SK-N-SH treated with all-trans-retinoic acid at 6 μM for 48 hours (cell line): ENCODE measurements at regions not wholly inside any gene's neighbourhood (a gene's known extent, or its start where the extent isn't known, plus 50 kb on each side); places are given as distances from the start of the nearest gene placed in this dataset.

Source experiments
- ATAC-seq: fragments of 200-7000 bp; cut with Tn5 transposase; 3 replicates; pipeline ENCODE4 v1.9.1; 2020; ENCODE audit warnings: mild to moderate bottlenecking, moderate library complexity
- ARNTL ChIP-seq: fragments of 450-650 bp; formaldehyde crosslinking; IDR thresholded peaks from 2 replicates; pipeline ENCODE4 v1.5.0; 2020; ENCODE audit warnings: low read depth, mild to moderate bottlenecking, moderate library complexity, borderline replicate concordance
- BACH2 ChIP-seq: fragments of 250-450 bp; sonication (Bioruptor Pico); IDR thresholded peaks from 2 replicates; pipeline ENCODE4 v1.9.0; 2021; ENCODE audit warnings: mild to moderate bottlenecking, borderline replicate concordance
- CREB5 ChIP-seq: fragments of 250-450 bp; sonication (Bioruptor Pico); IDR thresholded peaks from 2 replicates; pipeline ENCODE4 v1.5.1; 2020; ENCODE audit warnings: low read depth, mild to moderate bottlenecking, moderate library complexity
- CSRNP3 ChIP-seq: fragments of 250-450 bp; sonication (Bioruptor Pico); IDR thresholded peaks from 2 replicates; pipeline ENCODE4 v1.5.1; 2021; ENCODE audit warnings: mild to moderate bottlenecking, moderate library complexity
- ESRRG ChIP-seq: fragments of 250-450 bp; sonication (Bioruptor Pico); IDR thresholded peaks from 2 replicates; pipeline ENCODE4 v1.6.1; 2021; ENCODE audit warnings: mild to moderate bottlenecking
- GLIS3 ChIP-seq: fragments of 250-450 bp; sonication (Bioruptor Pico); IDR thresholded peaks from 2 replicates; pipeline ENCODE4 v1.5.0; 2020; ENCODE audit warnings: mild to moderate bottlenecking, moderate library complexity
- ISL1 ChIP-seq: fragments of 250-450 bp; sonication (Bioruptor Pico); IDR thresholded peaks from 2 replicates; pipeline ENCODE4 v2.1.2; 2022; ENCODE audit warnings: mild to moderate bottlenecking, moderate library complexity
- OSR1 ChIP-seq: fragments of 250-450 bp; sonication (Bioruptor Pico); IDR thresholded peaks from 2 replicates; pipeline ENCODE4 v1.8.0; 2022; ENCODE audit warnings: moderate library complexity, mild to moderate bottlenecking, inconsistent platforms
- PATZ1 ChIP-seq: fragments of 250-450 bp; sonication (Bioruptor Pico); IDR thresholded peaks from 2 replicates; pipeline ENCODE4 v1.8.0; 2020; ENCODE audit warnings: mild to moderate bottlenecking, moderate library complexity, borderline replicate concordance
- POU6F1 ChIP-seq: fragments of 250-450 bp; sonication (Bioruptor Pico); IDR thresholded peaks from 2 replicates; pipeline ENCODE4 v1.8.0; 2021; ENCODE audit warnings: low read depth, mild to moderate bottlenecking, moderate library complexity, borderline replicate concordance
- PPARA ChIP-seq: fragments of 250-450 bp; sonication (Bioruptor Pico); IDR thresholded peaks from 2 replicates; pipeline ENCODE4 v1.5.0; 2020; ENCODE audit warnings: mild to moderate bottlenecking, borderline replicate concordance
- RARB ChIP-seq: fragments of 250-450 bp; sonication (Bioruptor Pico); IDR thresholded peaks from 2 replicates; pipeline ENCODE4 v1.8.0; 2021; ENCODE audit warnings: mild to moderate bottlenecking, moderate library complexity
- SNAI2 ChIP-seq: fragments of 250-450 bp; sonication (Bioruptor Pico); IDR thresholded peaks from 2 replicates; pipeline ENCODE4 v1.5.0; 2020; ENCODE audit warnings: mild to moderate bottlenecking, moderate library complexity
- TCF4 ChIP-seq: fragments of 250-450 bp; sonication (Bioruptor Pico); IDR thresholded peaks from 2 replicates; pipeline ENCODE4 v1.8.0; 2021; ENCODE audit warnings: mild to moderate bottlenecking, moderate library complexity, borderline replicate concordance
- TOX ChIP-seq: fragments of 250-450 bp; sonication (Bioruptor Pico); IDR thresholded peaks from 2 replicates; pipeline ENCODE4 v1.8.0; 2021; ENCODE audit warnings: mild to moderate bottlenecking, moderate library complexity, borderline replicate concordance
- TSHZ2 ChIP-seq: fragments of 250-450 bp; sonication (Bioruptor Pico); IDR thresholded peaks from 2 replicates; pipeline ENCODE4 v1.5.0; 2020; ENCODE audit warnings: mild to moderate bottlenecking, moderate library complexity
- ZC3H10 ChIP-seq: fragments of 250-450 bp; sonication (Bioruptor Pico); IDR thresholded peaks from 2 replicates; pipeline ENCODE4 v1.5.1; 2021; ENCODE audit warnings: mild to moderate bottlenecking, moderate library complexity
- ZFP3 ChIP-seq: fragments of 250-450 bp; sonication (Bioruptor Pico); IDR thresholded peaks from 2 replicates; pipeline ENCODE4 v1.5.0; 2020; ENCODE audit warnings: mild to moderate bottlenecking, moderate library complexity
- ZFP30 ChIP-seq: fragments of 450-650 bp; formaldehyde crosslinking; IDR thresholded peaks from 2 replicates; pipeline ENCODE4 v1.5.0; 2022; ENCODE audit warnings: mild to moderate bottlenecking, moderate library complexity
- ZNF565 ChIP-seq: fragments of 450-650 bp; formaldehyde crosslinking; conservative IDR thresholded peaks from 2 replicates; pipeline ENCODE4 v1.5.0; 2020; ENCODE audit warnings: low read depth, mild to moderate bottlenecking, moderate library complexity
- ZNF70 ChIP-seq: fragments of 450-650 bp; formaldehyde crosslinking; IDR thresholded peaks from 2 replicates; pipeline ENCODE4 v1.5.0; 2020; ENCODE audit warnings: mild to moderate bottlenecking, moderate library complexity
- ZNF8 ChIP-seq: fragments of 450-650 bp; formaldehyde crosslinking; IDR thresholded peaks from 2 replicates; pipeline ENCODE4 v1.5.0; 2020; ENCODE audit warnings: mild to moderate bottlenecking, moderate library complexity

GRCh38 chr7:42406358-42406757 is 169.3 kb upstream of the GLI3 start (continued):
- TF ChIP-seq POU6F1 (CRISPR knock-in tag): no peak
- no peak for TF ChIP-seq GLIS3 (CRISPR knock-in tag)
- no peak for TF ChIP-seq ZNF8
- TF ChIP-seq ARNTL: no peak
- no peak for TF ChIP-seq SNAI2
- TF ChIP-seq OSR1: no peak

- no peak for ATAC-seq
- TF ChIP-seq ARNTL: no peak
- no peak for TF ChIP-seq ZNF565 (CRISPR knock-in tag)
- TF ChIP-seq TCF4 (CRISPR knock-in tag): no peak
- no peak for TF ChIP-seq PPARA
- no peak for TF ChIP-seq ZNF70 (CRISPR knock-in tag)
- no peak for TF ChIP-seq PATZ1
- TF ChIP-seq ESRRG (CRISPR knock-in tag): no peak
- TF ChIP-seq TOX (CRISPR knock-in tag): no peak
- no peak for TF ChIP-seq RARB (CRISPR knock-in tag)
- TF ChIP-seq ZFP30 (CRISPR knock-in tag): no peak
- no peak for TF ChIP-seq SNAI2
- no peak for TF ChIP-seq ZFP3
- TF ChIP-seq POU6F1 (CRISPR knock-in tag): no peak
- no peak for TF ChIP-seq GLIS3 (CRISPR knock-in tag)
- TF ChIP-seq BACH2 (CRISPR knock-in tag): no peak
- no peak for TF ChIP-seq CSRNP3 (CRISPR knock-in tag)
- no peak for TF ChIP-seq CREB5 (CRISPR knock-in tag)
- no peak for TF ChIP-seq OSR1
- no peak for TF ChIP-seq TSHZ2 (CRISPR knock-in tag)
- no peak for TF ChIP-seq ZC3H10 (CRISPR knock-in tag)
Measured at GRCh38 chr7:42405782-42406181, 168.8 kb upstream of the GLI3 start.

GRCh38 chr7:42403831-42404230 is 166.8 kb upstream of the GLI3 start:
- ATAC-seq: no peak
- TF ChIP-seq GLIS3 (CRISPR knock-in tag) (no peak), ZFP30 (CRISPR knock-in tag) (no peak), ISL1 (CRISPR knock-in tag) (no peak), ZNF70 (CRISPR knock-in tag) (no peak), ESRRG (CRISPR knock-in tag) (no peak), POU6F1 (CRISPR knock-in tag) (no peak), PPARA (no peak), ZFP3 (no peak), TCF4 (CRISPR knock-in tag) (no peak), PATZ1 (no peak), RARB (CRISPR knock-in tag) (no peak), ZC3H10 (CRISPR knock-in tag) (no peak), ZNF8 (no peak), OSR1 (no peak), BACH2 (CRISPR knock-in tag) (no peak), ZNF565 (CRISPR knock-in tag) (no peak)
